Naive B cell (primary cell): ENCODE measurements at regions not wholly inside any gene's neighbourhood (a gene's known extent, or its start where the extent isn't known, plus 50 kb on each side); places are given as distances from the start of the nearest gene placed in this dataset.
A peak's percentile ranks its signal among the peaks of the same experiment; 100 is the strongest.

Experiments used
- ATAC-seq, 2 donors: fragments of 150-1000 bp; cut with Tn5 transposase; 2 replicates each; pipeline ENCODE4 v1.10.0; 2021; ENCODE audit warnings: low read depth in 2 of 2, mild to moderate bottlenecking in 2 of 2, moderate library complexity in 2 of 2
- DNase-seq: peaks from one replicate; pipeline ENCODE4 v3.0.0; 2022
- H3K27ac Mint-ChIP-seq, 6 donors: one replicate each; pipeline ENCODE4 v1.8.0; 2020 to 2022; ENCODE audit warnings: mild to moderate bottlenecking in 6 of 6, mixed read lengths in 6 of 6, moderate library complexity in 5 of 6, inconsistent platforms in 2 of 6
- H3K27me3 Mint-ChIP-seq, 3 donors: one replicate each; pipeline ENCODE4 v1.8.0; 2021 to 2022; ENCODE audit warnings: mixed read lengths in 3 of 3, mild to moderate bottlenecking in 1 of 3
- H3K36me3 Mint-ChIP-seq, 2 donors: one replicate each; pipeline ENCODE4 v1.8.0; 2020 to 2022; ENCODE audit warnings: mixed read lengths in 2 of 2, inconsistent platforms in 1 of 2, mild to moderate bottlenecking in 1 of 2
- H3K4me1 Mint-ChIP-seq, 3 donors: one replicate each; pipeline ENCODE4 v1.8.0; 2020 to 2022; ENCODE audit warnings: mixed read lengths in 3 of 3, inconsistent platforms in 1 of 3, mild to moderate bottlenecking in 1 of 3, moderate library complexity in 1 of 3
- H3K4me3 Mint-ChIP-seq, 8 donors: one replicate each; pipeline ENCODE4 v1.8.0; 2020 to 2022; ENCODE audit warnings: mild to moderate bottlenecking in 8 of 8, mixed read lengths in 8 of 8, moderate library complexity in 8 of 8, inconsistent platforms in 2 of 8
- H3K9me3 Mint-ChIP-seq, 7 donors: one replicate each; pipeline ENCODE4 v1.8.0; 2020 to 2022; ENCODE audit warnings: mixed read lengths in 7 of 7, mild to moderate bottlenecking in 5 of 7, inconsistent platforms in 2 of 7, moderate library complexity in 1 of 7

GRCh38 chr10:1886039-1886438, 148.7 kb upstream of the ADARB2 start:
- H3K9me3 Mint-ChIP-seq = peaks cover 2 to 41% (median 6%) of the 10 kb centered on the region in 7 donors
- peaks cover 16 to 20% (median 16%) of the 10 kb centered on the region in 3 donors for H3K27me3 Mint-ChIP-seq
- no peaks in the 10 kb centered on the region for H3K4me1 Mint-ChIP-seq
- DNase-seq (no peak), ATAC-seq (no peak)
- peaks cover 0 to 10% of the 10 kb centered on the region in 2 donors for H3K36me3 Mint-ChIP-seq
- H3K4me3 Mint-ChIP-seq = no peak overlapping the region
- no peak overlapping the region for H3K27ac Mint-ChIP-seq

DNA sequence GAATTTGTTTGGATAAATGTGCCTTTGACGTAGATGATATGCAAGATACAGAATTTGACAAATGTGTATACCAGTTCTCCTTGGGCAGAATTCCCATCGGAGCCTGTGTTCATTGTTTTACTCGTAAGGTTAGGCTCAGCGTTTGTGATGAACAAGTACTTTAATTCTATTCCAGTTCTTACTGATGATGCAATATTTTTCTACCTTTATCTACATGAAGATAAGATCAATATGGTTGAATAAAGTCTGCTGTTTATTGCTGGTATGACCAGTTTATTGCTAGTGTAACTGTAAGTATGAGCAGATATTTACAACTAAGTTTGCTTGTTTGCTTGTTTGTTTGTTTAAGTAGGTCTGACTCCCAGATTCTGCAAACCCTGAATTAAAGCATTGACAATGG, 145.4 kb upstream of the ADARB2 start:
- Mint-ChIP-seq H3K27ac (no peak overlapping the region), H3K36me3 (no peaks in the 10 kb centered on the region), H3K9me3 (peaks cover 0 to 27% (median 6%) of the 10 kb centered on the region in 7 donors), H3K4me3 (no peak overlapping the region), H3K4me1 (no peaks in the 10 kb centered on the region), H3K27me3 (peaks cover 11 to 28% (median 26%) of the 10 kb centered on the region in 3 donors)
- DNase-seq = no peak
- ATAC-seq = no peak

GRCh38 chr10:1882180-1882579, 144.9 kb upstream of the ADARB2 start:
- ATAC-seq = no peak
- no peak for DNase-seq
- Mint-ChIP-seq H3K36me3 (no peaks in the 10 kb centered on the region), H3K4me3 (no peak overlapping the region), H3K27me3 (peaks cover 11 to 31% (median 26%) of the 10 kb centered on the region in 3 donors), H3K9me3 (peaks cover 0 to 25% (median 6%) of the 10 kb centered on the region in 7 donors), H3K27ac (no peak overlapping the region), H3K4me1 (no peaks in the 10 kb centered on the region)

DNA sequence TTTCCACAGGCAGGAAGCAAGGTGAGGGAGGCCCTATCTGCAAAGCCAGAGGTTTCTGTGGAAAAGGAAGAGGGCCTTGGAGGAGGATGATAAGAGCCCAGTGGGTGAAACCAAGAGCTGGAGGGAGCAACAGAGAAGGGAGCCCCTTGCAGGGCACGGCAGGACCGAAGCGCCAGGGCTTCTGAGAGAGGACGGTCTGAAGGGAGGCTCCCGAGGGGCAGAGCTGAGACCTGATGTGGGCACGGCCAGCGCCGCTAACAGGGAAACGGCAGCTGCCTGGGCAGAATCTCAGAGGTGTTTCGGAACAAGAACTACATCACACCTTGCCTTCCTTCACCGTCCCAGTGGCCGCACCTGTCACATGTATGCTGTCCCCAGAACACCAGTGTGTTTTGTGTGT, 144.3 kb upstream of the ADARB2 start:
- DNase-seq (no peak), ATAC-seq (no peak)
- H3K9me3 Mint-ChIP-seq = peaks cover 0 to 24% (median 6%) of the 10 kb centered on the region in 7 donors
- H3K4me1 Mint-ChIP-seq = no peaks in the 10 kb centered on the region
- H3K4me3 Mint-ChIP-seq = no peak overlapping the region
- H3K27ac Mint-ChIP-seq = peak overlapping the region in 1 of 6 donors; percentile 64
- no peaks in the 10 kb centered on the region for H3K36me3 Mint-ChIP-seq
- peaks cover 11 to 31% (median 26%) of the 10 kb centered on the region in 3 donors for H3K27me3 Mint-ChIP-seq

DNA sequence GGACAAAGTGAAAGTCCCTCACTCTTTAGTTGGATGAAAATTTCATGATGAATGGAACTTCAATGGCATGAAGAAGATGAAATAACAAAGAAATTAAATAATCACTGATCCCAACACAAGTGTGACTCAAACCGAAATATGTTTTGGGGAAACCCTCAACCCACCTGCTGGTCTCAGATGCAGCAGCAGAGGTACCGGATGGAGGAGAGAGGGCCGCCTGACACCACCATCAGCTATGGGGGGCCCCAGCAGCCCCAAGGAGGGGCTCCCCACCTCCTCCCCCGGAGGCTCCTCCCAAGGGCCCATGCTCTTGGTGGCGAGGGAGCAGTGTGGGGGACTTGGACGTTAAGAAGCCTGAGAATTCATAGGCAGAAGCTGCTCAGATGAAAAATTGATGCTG, 137.2 kb upstream of the ADARB2 start:
- peaks cover 18 to 33% (median 26%) of the 10 kb centered on the region in 3 donors for H3K27me3 Mint-ChIP-seq
- peaks cover 0 to 7% (median 0%) of the 10 kb centered on the region in 7 donors for H3K9me3 Mint-ChIP-seq
- H3K27ac Mint-ChIP-seq = no peak overlapping the region
- no peak overlapping the region for H3K4me3 Mint-ChIP-seq
- no peak for DNase-seq
- H3K36me3 Mint-ChIP-seq = no peaks in the 10 kb centered on the region
- ATAC-seq = no peak
- H3K4me1 Mint-ChIP-seq = peaks cover 0 to 4% (median 0%) of the 10 kb centered on the region in 3 donors

GRCh38 chr10:1873661-1874315, 136.5 kb upstream of the ADARB2 start:
- Mint-ChIP-seq H3K27me3 (peaks cover 18 to 40% (median 31%) of the 10 kb centered on the region in 3 donors), H3K4me1 (peaks cover 0 to 4% (median 0%) of the 10 kb centered on the region in 3 donors), H3K4me3 (no peak overlapping the region), H3K27ac (no peak overlapping the region), H3K9me3 (peaks cover 0 to 7% (median 0%) of the 10 kb centered on the region in 7 donors), H3K36me3 (no peaks in the 10 kb centered on the region)
- DNase-seq (no peak), ATAC-seq (no peak)

GRCh38 chr10:1872151-1872726, 134.9 kb upstream of the ADARB2 start:
- H3K9me3 Mint-ChIP-seq = peaks cover 0 to 7% (median 0%) of the 10 kb centered on the region in 7 donors
- no peak overlapping the region for H3K4me3 Mint-ChIP-seq
- no peak for DNase-seq
- ATAC-seq = no peak
- peaks cover 13 to 38% (median 26%) of the 10 kb centered on the region in 3 donors for H3K27me3 Mint-ChIP-seq
- no peaks in the 10 kb centered on the region for H3K36me3 Mint-ChIP-seq
- H3K27ac Mint-ChIP-seq = no peak overlapping the region
- peaks cover 0 to 4% (median 0%) of the 10 kb centered on the region in 3 donors for H3K4me1 Mint-ChIP-seq

DNA sequence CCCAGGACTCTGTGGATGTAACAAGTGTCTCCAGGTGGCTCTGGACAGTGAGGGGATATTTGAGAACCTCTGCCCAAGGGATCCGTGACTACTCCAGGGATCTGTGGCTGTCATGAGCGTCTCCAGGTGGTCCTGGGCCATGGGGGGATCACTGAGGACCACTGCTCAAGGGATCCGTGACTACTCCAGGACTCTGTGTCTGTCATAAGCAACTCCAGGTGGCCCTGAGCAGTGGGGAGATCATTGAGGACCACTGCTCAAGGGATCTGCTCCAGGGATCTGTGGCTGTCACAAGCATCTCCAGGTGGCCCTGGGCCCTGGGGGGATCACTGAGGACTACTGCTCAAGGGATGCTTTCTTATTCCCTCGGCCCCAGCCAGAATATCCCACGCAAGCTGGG, 133.2 kb upstream of the ADARB2 start:
- Mint-ChIP-seq H3K4me1 (peaks cover 0 to 4% (median 0%) of the 10 kb centered on the region in 3 donors), H3K27ac (peak overlapping the region in 1 of 6 donors; percentile 57), H3K9me3 (peaks cover 0 to under 1% (median 0%) of the 10 kb centered on the region in 7 donors), H3K27me3 (peaks cover 13 to 38% (median 26%) of the 10 kb centered on the region in 3 donors), H3K4me3 (no peak overlapping the region), H3K36me3 (no peaks in the 10 kb centered on the region)
- DNase-seq (no peak), ATAC-seq (no peak)

DNA sequence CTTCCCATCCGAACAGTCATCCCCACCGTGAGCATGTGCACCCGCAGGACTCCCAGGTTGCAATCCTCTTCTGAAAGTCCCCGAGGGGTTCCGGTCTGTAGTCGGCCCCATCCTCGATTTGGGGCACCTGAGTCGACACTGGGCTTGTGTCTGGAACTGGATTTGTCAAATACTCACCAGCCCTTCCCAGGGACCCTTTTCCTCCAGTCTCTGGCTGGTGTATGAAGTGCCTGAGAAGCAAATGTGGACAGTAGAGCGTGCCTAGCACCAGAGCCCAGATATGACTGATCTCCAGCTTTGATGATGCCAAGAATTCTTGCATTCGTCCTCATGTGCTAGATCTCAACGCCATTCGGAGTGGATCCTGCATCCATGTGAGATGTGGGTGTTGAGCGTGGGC, 132.5 kb upstream of the ADARB2 start:
- DNase-seq (no peak), ATAC-seq (no peak)
- H3K27ac Mint-ChIP-seq = no peak overlapping the region
- peaks cover 0 to 6% (median under 1%) of the 10 kb centered on the region in 7 donors for H3K9me3 Mint-ChIP-seq
- peaks cover 0 to 4% (median 0%) of the 10 kb centered on the region in 3 donors for H3K4me1 Mint-ChIP-seq
- peaks cover 0 to 6% of the 10 kb centered on the region in 2 donors for H3K36me3 Mint-ChIP-seq
- peaks cover 13 to 38% (median 20%) of the 10 kb centered on the region in 3 donors for H3K27me3 Mint-ChIP-seq
- H3K4me3 Mint-ChIP-seq = no peak overlapping the region

DNA sequence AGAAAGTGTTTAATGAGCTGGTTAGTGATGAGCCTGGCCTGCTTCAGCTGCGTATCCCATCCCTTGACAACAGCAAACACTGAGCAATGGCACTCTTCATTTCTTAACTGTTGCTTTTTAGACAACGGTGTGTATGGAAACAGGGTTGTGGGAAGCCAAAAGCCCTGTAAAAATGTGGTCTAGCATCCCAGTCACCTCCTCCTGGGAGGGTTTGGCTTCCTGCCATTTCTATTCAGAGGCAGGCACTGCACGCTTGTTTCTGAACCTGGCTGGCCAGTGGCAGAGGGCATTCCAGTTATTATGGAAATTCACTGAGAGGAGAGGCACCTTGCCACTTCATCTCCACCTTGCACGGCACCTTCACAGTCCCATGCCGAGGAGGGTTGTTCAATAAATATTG, 123.0 kb upstream of the ADARB2 start:
- Mint-ChIP-seq H3K36me3 (peaks cover 0 to 13% of the 10 kb centered on the region in 2 donors), H3K27ac (no peak overlapping the region), H3K9me3 (peaks cover 6 to 20% (median 8%) of the 10 kb centered on the region in 7 donors), H3K4me3 (no peak overlapping the region), H3K4me1 (peaks cover 0 to 4% (median 0%) of the 10 kb centered on the region in 3 donors), H3K27me3 (peaks cover 0 to 8% (median 0%) of the 10 kb centered on the region in 3 donors)
- DNase-seq = no peak
- no peak for ATAC-seq

DNA sequence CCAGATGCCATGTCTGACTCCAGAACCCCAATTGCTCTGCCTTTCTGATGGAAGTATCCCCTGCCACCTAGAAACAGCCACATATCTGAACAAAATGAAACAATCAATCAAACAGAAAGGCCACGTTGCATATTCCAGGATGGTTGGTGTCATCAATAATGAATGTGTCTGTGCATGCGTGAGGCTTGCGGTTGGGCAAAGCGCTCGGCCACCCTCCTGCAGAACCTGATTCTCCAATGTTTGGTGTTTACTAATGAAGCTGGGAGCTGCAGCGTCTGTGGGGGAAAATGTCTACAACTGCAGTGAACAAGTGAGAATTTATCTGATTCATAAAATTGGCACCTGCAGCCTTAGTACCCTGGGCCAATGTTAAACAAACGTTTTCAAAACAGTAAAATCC, 121.2 kb upstream of the ADARB2 start:
- Mint-ChIP-seq H3K9me3 (peaks cover 0 to 3% (median 3%) of the 10 kb centered on the region in 7 donors), H3K4me1 (peaks cover 0 to 4% (median 0%) of the 10 kb centered on the region in 3 donors), H3K36me3 (peaks cover 0 to 3% of the 10 kb centered on the region in 2 donors), H3K27me3 (peaks cover 0 to 8% (median under 1%) of the 10 kb centered on the region in 3 donors), H3K4me3 (no peak overlapping the region), H3K27ac (peak overlapping the region in 1 of 6 donors; percentile 41)
- no peak for ATAC-seq
- DNase-seq = no peak

- Mint-ChIP-seq H3K36me3 (no peaks in the 10 kb centered on the region), H3K4me3 (no peak overlapping the region), H3K27me3 (peaks cover 0 to 8% (median 5%) of the 10 kb centered on the region in 3 donors), H3K27ac (peak overlapping the region in 1 of 6 donors; percentile 41), H3K4me1 (peaks cover 0 to 4% (median 0%) of the 10 kb centered on the region in 3 donors), H3K9me3 (peaks cover 0 to 2% (median 0%) of the 10 kb centered on the region in 7 donors)
- no peak for DNase-seq
- ATAC-seq = no peak
Measured at GRCh38 chr10:1858048-1858447, 120.7 kb upstream of the ADARB2 start.

DNA sequence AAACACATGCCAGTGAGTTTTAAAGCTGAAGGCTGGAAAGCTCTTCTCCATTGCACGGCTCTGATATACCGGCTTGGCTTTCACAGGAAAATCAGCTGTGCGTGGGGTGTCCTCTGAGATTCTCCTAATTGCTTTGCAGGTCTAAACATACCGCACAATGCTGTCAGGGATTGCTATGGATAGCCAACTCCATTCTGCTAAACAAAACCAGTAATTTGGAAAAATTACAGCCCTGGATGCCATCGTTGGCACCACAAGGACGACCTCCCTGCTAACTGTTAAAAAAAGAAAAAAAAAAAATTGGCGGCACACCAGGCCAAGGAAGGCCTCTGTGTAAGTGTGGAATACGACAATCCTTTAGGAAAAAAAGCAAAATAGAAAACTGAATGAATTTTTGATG, 118.6 kb upstream of the ADARB2 start:
- H3K27me3 Mint-ChIP-seq = peaks cover 0 to 9% (median 8%) of the 10 kb centered on the region in 3 donors

DNA sequence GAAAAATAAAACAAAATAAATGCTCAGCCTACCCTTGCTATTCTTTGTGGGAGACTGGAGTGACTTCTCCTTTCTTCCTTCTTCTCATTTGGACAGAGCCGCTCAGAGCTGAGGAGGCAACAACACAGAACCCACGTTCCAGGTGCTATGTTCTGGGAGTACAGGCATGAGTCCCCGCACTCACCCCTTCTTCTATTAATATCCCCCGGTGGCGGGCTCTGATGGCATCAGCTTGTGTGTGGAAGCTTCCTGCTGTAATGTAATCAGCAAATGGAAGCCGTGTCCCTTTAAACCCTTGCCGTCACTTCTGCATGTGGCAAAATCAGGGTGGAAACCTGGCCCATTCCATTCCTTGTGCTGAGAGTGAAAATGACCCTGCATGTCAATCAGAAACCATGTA, 116.9 kb upstream of the ADARB2 start:
- DNase-seq = no peak

More for the DNA sequence above, 118.6 kb upstream of the ADARB2 start:
- H3K36me3 Mint-ChIP-seq = no peaks in the 10 kb centered on the region
- no peak overlapping the region for H3K4me3 Mint-ChIP-seq
- DNase-seq (no peak), ATAC-seq (no peak)
- H3K27ac Mint-ChIP-seq = no peak overlapping the region
- peaks cover 0 to 4% (median 0%) of the 10 kb centered on the region in 3 donors for H3K4me1 Mint-ChIP-seq
- H3K9me3 Mint-ChIP-seq = peaks cover 0 to 8% (median 0%) of the 10 kb centered on the region in 7 donors

More for the DNA sequence above, 116.9 kb upstream of the ADARB2 start:
- ATAC-seq = no peak
- no peak overlapping the region for H3K4me3 Mint-ChIP-seq
- H3K4me1 Mint-ChIP-seq = peaks cover 0 to 4% (median 0%) of the 10 kb centered on the region in 3 donors
- no peaks in the 10 kb centered on the region for H3K36me3 Mint-ChIP-seq
- H3K27me3 Mint-ChIP-seq = peaks cover 0 to 9% (median 8%) of the 10 kb centered on the region in 3 donors
- no peak overlapping the region for H3K27ac Mint-ChIP-seq
- peaks cover 0 to 23% (median 3%) of the 10 kb centered on the region in 7 donors for H3K9me3 Mint-ChIP-seq
